HS-5 (cell line): ENCODE measurements at regions not wholly inside any gene's neighbourhood (a gene's known extent, or its start where the extent isn't known, plus 50 kb on each side); places are given as distances from the start of the nearest gene placed in this dataset.
A peak's percentile ranks its signal among the peaks of the same experiment; 100 is the strongest.

ENCODE experiments used
- DNase-seq: peaks from one replicate; pipeline ENCODE4 v3.0.0-alpha.2; 2012; ENCODE audit warnings: low read depth

DNA sequence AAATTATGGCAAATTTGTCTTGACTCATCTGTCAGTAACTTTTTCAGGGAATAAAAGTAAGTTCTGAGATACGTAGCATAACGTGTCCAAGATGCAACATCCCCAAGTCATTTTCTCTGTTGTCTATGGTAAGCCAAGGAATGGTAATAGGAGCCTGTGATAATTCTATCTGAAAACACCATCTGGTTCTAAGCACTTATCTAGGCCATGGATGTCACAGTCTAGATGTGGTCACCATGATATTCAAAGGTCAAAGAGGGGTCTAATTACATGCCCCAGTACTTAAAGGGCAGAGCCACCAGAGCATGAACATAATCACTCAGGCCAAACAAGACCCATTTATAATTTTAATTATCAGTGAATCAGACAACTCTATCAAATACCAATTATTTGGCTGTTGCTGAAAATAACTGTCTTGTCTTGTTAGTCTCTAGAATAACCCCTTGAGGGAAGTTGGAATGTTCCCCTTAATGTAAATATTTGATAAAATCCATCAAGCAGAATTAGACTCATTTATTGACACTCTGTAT is 225.1 kb upstream of the MPPED2 start:
- DNase-seq: no peak

GRCh38 chr11:30810116-30810515 is 224.0 kb upstream of the MPPED2 start:
- DNase-seq: no peak

- DNase-seq: no peak
Measured at GRCh38 chr11:30801357-30801756, 215.2 kb upstream of the MPPED2 start.

- no peak for DNase-seq
Measured at GRCh38 chr11:30800904-30801303, 214.8 kb upstream of the MPPED2 start.

- no peak for DNase-seq
Measured at GRCh38 chr11:30798547-30799236, 212.5 kb upstream of the MPPED2 start.

- DNase-seq: peak; percentile 64
Measured at GRCh38 chr11:30789270-30789669, 203.1 kb upstream of the MPPED2 start.

- peak; percentile 1 for DNase-seq
Measured at GRCh38 chr11:30788849-30789248, 202.7 kb upstream of the MPPED2 start.

DNA sequence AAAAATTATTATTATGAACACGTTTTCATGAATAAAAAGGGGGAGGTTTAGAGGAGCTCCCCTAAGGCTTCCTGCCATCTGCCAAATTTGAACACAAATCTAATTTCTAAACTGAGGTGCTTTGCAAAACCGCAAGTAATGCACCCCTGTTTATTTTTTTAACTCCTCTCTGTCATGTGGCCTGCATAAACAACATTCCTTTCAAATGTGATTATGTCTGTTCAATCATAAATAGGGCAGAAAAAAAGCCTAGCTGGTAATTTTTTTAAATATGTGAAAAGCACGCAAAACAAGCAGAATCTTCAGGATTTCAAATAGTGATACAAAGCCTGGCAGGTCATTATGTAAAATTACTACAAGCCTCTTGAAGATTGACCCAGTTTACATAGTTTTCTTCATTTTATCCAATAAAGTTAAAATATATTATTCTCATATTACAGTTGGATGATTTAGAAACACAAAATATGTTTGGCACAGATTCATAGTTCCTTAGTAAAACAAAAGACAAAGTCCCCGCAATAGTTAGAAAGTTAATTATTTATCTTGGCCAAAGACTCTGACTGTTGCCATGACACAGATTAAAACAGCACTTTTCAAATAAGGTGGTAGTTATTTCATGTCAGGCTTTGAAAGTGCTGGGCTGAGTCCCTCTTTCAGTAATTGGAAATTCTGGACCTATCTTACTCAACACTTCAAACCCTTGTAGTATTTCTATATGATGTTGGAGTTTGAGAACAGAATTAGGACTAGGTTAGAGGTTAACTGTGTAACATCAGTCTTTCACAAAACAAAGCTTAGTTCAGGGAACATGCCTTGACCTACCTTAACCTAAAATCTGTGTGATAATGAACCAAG is 200.3 kb upstream of the MPPED2 start:
- no peak for DNase-seq

- DNase-seq: no peak
Measured at GRCh38 chr11:30778596-30778995, 192.4 kb upstream of the MPPED2 start.

DNA sequence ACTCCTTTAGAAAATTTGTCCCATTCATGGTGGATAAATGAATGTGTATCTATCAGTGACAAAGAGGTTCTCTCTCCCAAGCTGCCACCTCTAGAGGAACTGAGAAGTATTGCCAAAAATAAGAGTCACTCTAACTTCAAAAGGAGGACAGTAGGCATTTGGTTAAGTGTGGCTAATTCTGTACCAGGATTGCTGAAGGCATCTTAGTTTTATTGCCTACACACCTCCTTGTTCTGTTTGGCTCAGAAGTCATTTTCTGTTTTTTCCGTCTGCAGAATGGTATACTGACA is 189.0 kb upstream of the MPPED2 start:
- DNase-seq: no peak

- no peak for DNase-seq
Measured at GRCh38 chr11:30774496-30775232, 188.5 kb upstream of the MPPED2 start.

DNA sequence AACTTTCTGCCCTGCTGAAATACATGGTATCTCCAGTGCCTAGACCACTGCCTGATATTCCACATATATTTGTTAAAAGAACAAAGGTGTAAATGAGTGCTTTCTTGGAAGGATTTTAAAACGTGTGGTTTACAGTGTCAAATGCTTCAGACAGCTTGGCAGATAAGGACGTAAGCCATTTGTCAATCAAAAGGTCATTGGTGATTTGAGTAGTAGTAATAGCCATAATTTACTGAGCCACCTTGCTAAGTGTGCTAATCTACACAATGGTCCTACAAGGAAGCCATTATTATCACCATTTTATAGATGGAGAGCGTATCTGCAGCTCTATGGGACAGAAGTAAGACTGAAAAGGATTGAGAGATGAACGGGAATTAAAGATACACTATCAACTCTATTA is 186.8 kb upstream of the MPPED2 start:
- DNase-seq: no peak

GRCh38 chr11:30763951-30764350 is 177.8 kb upstream of the MPPED2 start:
- DNase-seq: no peak

DNA sequence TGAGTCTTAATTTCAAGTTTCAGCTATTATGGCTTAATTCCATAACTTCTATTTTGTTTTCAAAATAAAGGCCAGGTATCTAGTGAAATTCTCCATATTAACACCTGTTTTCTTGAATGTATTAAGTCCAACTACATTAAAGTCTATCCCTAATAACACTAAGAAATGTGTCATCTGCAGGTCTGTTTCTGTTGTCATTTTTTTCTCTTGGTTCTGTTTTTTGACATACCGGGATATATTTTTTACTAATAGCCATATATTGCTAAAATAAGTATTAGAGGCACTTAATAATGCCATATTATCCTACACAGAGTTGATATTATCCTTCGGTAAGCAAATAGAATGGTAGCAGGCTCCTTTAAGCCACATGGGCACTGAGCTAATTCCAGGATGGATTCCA is 176.0 kb upstream of the MPPED2 start:
- no peak for DNase-seq

- no peak for DNase-seq
Measured at GRCh38 chr11:30760345-30760744, 174.2 kb upstream of the MPPED2 start.

DNA sequence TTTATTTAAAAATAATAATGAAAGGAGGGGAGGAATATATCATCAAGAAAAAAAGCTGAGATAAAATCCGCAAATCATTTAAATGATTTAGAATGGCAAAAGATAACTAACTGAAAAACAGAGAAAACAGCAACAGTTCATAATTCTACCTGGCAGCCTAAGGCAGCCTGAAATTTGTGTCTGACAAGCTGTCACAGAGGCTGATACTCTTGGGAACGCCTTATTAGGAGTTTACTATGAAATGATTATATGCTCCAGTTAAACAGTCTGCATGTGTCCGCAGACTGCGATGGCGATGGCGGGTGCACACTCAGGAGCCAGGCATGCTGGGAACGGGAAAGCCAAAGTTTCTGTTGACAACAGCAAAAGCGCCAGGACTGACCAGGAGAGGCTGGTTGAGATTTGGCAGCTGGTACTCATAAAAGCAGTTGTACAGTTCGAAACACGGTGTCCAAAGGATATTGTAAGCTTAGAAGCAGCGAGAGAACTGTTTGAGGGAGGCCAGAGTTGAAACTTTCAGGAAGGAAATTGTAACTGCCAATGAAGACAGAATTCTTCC is 172.9 kb upstream of the MPPED2 start:
- no peak for DNase-seq

- DNase-seq: no peak
Measured at GRCh38 chr11:30758518-30758917, 172.4 kb upstream of the MPPED2 start.

DNA sequence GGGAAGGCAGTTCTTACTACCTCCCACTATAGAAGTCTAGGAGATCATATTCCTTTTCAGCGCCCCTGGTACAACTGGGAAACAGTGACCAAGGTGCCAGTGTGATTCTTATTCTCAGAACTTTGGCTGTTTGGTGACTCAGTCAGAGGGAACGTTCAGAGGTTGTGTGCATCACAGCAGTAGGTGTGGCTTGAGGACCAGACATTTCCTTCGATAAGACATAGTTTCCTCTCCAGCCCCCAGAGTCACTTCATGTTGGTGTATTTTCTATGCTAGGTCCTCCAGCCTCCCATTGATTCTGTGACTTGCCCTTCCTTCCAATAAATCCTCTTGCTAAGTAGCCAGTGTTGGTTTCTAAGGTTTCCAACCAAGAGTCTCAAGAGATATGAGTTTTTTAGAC is 171.9 kb upstream of the MPPED2 start:
- no peak for DNase-seq

DNA sequence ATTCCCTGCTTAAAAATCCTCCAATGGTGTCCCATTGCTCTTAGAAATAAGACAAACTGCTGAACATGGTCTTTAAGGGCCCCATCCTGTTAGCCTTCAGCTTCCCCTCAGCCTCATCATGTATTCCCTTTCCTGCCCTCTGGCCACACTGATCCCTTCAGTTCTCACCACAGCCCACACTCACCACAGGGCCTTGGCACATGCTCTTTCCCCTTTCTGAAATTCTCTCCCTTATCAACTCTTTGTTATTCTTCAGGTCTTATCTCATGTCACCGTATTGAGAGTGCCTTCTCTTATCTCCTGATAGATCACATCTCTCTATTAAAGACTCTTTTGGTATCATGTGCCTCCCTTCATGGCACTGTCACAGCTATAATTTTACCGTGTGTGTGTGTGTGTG is 167.8 kb upstream of the MPPED2 start:
- no peak for DNase-seq

DNA sequence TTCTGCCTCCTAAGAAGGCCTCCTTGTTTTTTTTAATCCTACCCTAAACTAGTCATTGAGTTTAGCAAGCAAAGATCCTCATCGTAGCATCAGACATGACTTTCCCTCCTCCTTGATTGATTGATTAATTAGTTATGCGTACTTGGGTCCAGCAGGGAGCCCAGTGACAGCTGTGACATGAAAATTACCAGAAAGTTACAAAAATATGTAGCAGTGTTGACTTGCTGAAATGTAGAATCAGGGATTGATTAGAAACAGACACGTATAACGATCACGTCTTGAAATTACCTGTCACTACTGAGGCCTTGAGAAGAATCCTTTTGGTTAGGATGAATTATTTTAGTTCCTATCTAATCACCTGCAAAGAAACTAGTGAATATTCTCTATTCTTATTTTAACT is 167.4 kb upstream of the MPPED2 start:
- DNase-seq: no peak

DNA sequence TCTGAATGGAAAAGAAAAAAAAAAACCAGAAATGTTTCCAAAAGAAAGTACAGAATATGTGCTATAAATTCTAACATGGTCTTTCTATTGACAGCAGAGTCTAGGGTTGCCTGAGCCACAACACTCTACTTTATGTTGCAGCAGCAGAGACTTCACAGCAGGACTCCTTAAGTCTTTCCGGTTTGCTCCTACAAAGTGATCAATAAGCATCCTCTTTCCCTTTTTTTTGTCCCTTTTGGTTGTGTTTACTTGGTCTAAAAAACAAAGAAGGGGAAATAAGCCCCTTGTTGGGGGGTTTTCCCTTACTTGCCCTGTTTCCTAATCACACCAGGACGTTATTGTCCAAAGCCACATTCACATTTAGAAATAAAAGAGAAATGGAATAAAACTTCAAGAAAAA is 163.1 kb upstream of the MPPED2 start:
- no peak for DNase-seq

- peak; percentile 97 for DNase-seq
Measured at GRCh38 chr11:30741039-30741550, 154.9 kb upstream of the MPPED2 start.
